Kidney (tissue), 13 donors: ENCODE measurements at regions not wholly inside any gene's neighbourhood (a gene's known extent, or its start where the extent isn't known, plus 50 kb on each side); places are given as distances from the start of the nearest gene placed in this dataset.

Experiments used
- DNase-seq, 5 donors: peaks; one replicate each; pipeline ENCODE4 v3.0.0-alpha.2; 2013 to 2020
- FAIRE-seq: peaks from 2 replicates; lab custom pipeline; 2012; peaks lifted over from hg19 to GRCh38; lab: Jason Lieb, UNC
- H3K27ac ChIP-seq, 2 donors: one replicate each; pipeline ENCODE4 v1.7.0; 2013; ENCODE audit warnings: low read depth in 2 of 2, low read length in 2 of 2, inconsistent platforms in 1 of 2
- H3K27me3 ChIP-seq: one replicate; pipeline ENCODE4 v1.7.1; 2013; ENCODE audit warnings: low read length, inconsistent platforms; ENCODE audit not compliant: control insufficient read depth, insufficient read depth
- H3K36me3 ChIP-seq, 3 donors: one replicate each; pipeline versions ENCODE4 v1.7.0 to v1.7.1; 2013; ENCODE audit warnings: low read length in 3 of 3, control low read depth in 1 of 3, inconsistent platforms in 1 of 3; ENCODE audit not compliant: insufficient read depth in 3 of 3, control insufficient read depth in 2 of 3
- H3K4me1 ChIP-seq, 3 donors: one replicate each; pipeline versions ENCODE4 v1.7.0 to v1.7.1; 2013; ENCODE audit warnings: low read length in 3 of 3, inconsistent platforms in 1 of 3, low read depth in 1 of 3; ENCODE audit not compliant: control insufficient read depth in 2 of 3, insufficient read depth in 2 of 3
- H3K4me3 ChIP-seq, 3 donors: one replicate each; pipeline versions ENCODE4 v1.7.0 to v1.8.1; 2013; ENCODE audit warnings: low read length in 3 of 3, control low read depth in 1 of 3, inconsistent platforms in 1 of 3
- H3K9ac ChIP-seq, 3 donors: one replicate each; pipeline versions ENCODE4 v1.7.0 to v1.7.1; 2013; ENCODE audit warnings: low read length in 3 of 3, control low read depth in 1 of 3, inconsistent platforms in 1 of 3
- H3K9me3 ChIP-seq, 3 donors: one replicate each; pipeline versions ENCODE4 v1.7.0 to v1.7.1; 2013; ENCODE audit warnings: low read length in 3 of 3, control low read depth in 1 of 3, inconsistent platforms in 1 of 3; ENCODE audit not compliant: control insufficient read depth in 2 of 3, insufficient read depth in 1 of 3
- CTCF ChIP-seq: IDR thresholded peaks from 3 replicates; pipeline ENCODE4 v1.5.1; 2012; ENCODE audit warnings: mild to moderate bottlenecking, moderate library complexity, borderline replicate concordance; ENCODE audit not compliant: insufficient read depth; ENCODE audit errors: extremely low read depth
- intact Hi-C: fragments of 100-400 bp; cut with DNase I; formaldehyde crosslinking; loops from one replicate; pipeline ENCODE4 v1.11.1; 2022
- donor health status: control.
- donor health status: control.
- donor health status: control.
- donor health status: control.
- donor health status: control.
- donor health status: DM: yes; HTN: yes; CAD: no.
- donor health status: Normal renal cell carcinoma (clear cell type).

GRCh38 chr6:105593805-105594671, 191.2 kb upstream of the PREP start:
- no peak for TF ChIP-seq CTCF
- no peaks in the 10 kb centered on the region for H3K36me3 ChIP-seq
- FAIRE-seq (no peak), DNase-seq (no peak)
- no peak overlapping the region for H3K9ac ChIP-seq
- H3K4me1 ChIP-seq = peaks cover 0 to 4% (median 2%) of the 10 kb centered on the region in 3 donors
- no peak overlapping the region for H3K4me3 ChIP-seq
- intact Hi-C loops = no loop called here
- H3K27me3 ChIP-seq = no peaks in the 10 kb centered on the region
- H3K9me3 ChIP-seq = no peaks in the 10 kb centered on the region
- H3K27ac ChIP-seq = no peak overlapping the region

- intact Hi-C loops = no loop called here
- TF ChIP-seq CTCF = no peak
- no peak overlapping the region for H3K9ac ChIP-seq
- FAIRE-seq (no peak), DNase-seq (no peak)
- no peak overlapping the region for H3K27ac ChIP-seq
- no peaks in the 10 kb centered on the region for H3K36me3 ChIP-seq
- no peaks in the 10 kb centered on the region for H3K9me3 ChIP-seq
- peaks cover 0 to 4% (median 2%) of the 10 kb centered on the region in 3 donors for H3K4me1 ChIP-seq
- H3K4me3 ChIP-seq = no peak overlapping the region
- no peaks in the 10 kb centered on the region for H3K27me3 ChIP-seq
Observed at GRCh38 chr6:105593056-105593690, 190.3 kb upstream of the PREP start.

- Histone ChIP-seq H3K9ac (no peak overlapping the region), H3K4me1 (peaks cover 0 to 4% (median 2%) of the 10 kb centered on the region in 3 donors), H3K27ac (no peak overlapping the region), H3K9me3 (no peaks in the 10 kb centered on the region), H3K27me3 (no peaks in the 10 kb centered on the region), H3K36me3 (no peaks in the 10 kb centered on the region), H3K4me3 (no peak overlapping the region)
- FAIRE-seq (no peak), DNase-seq (no peak)
- intact Hi-C loops = no loop called here
- no peak for TF ChIP-seq CTCF
Observed at GRCh38 chr6:105592329-105592728, 189.4 kb upstream of the PREP start.
